ENCODE measurements at regions not wholly inside any gene's neighbourhood (a gene's known extent, or its start where the extent isn't known, plus 50 kb on each side); places are given as distances from the start of the nearest gene placed in this dataset.

- H3K4me3 ChIP-seq (ENCODE audit: low read length in 2 of 2): no peak overlapping the region
- no peaks in the 10 kb centered on the region for H3K36me3 ChIP-seq (ENCODE audit: control insufficient read depth in 2 of 2, insufficient read depth in 2 of 2, low read length in 2 of 2)
- H3K9ac ChIP-seq (ENCODE audit: low read depth in 1 of 2, low read length in 2 of 2): no peak overlapping the region
- peaks cover 3 to 12% of the 10 kb centered on the region in 2 donors for H3K4me1 ChIP-seq (ENCODE audit: control insufficient read depth in 2 of 2, insufficient read depth in 2 of 2, low read length in 2 of 2)
- H3K9me3 ChIP-seq (ENCODE audit: control insufficient read depth in 2 of 2, low read length in 2 of 2): no peaks in the 10 kb centered on the region
- no peaks in the 10 kb centered on the region for H3K27me3 ChIP-seq (ENCODE audit: control insufficient read depth in 2 of 2, insufficient read depth in 2 of 2, low read length in 2 of 2)
- H3K27ac ChIP-seq (ENCODE audit: low read depth in 2 of 2, low read length in 2 of 2): no peak overlapping the region
Observed at GRCh38 chr3:182726258-182727142, 66.8 kb upstream of the ATP11B start.

DNA sequence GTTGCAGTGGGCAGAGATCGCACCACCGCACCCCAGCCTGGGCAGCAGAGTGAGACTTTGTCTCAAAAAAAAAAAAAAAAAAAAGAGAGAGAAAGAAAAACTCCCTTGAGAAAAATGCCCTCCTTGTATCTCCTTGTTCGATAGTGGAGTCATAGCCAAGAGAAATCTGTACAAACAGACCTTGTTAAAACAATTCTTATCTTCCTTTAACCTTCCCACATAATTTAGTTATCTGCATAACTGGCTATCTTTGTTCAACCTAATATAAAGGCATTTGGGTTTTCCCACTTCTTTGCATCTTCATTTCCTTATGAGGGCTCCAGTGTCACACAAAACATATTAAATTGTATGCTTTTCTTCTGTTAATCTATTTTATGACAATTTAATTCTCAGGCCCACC is 65.1 kb upstream of the ATP11B start:
- no peak overlapping the region for H3K27ac ChIP-seq (ENCODE audit: low read depth in 2 of 2, low read length in 2 of 2)
- H3K27me3 ChIP-seq (ENCODE audit: control insufficient read depth in 2 of 2, insufficient read depth in 2 of 2, low read length in 2 of 2): no peaks in the 10 kb centered on the region
- no peak overlapping the region for H3K9ac ChIP-seq (ENCODE audit: low read depth in 1 of 2, low read length in 2 of 2)
- no peaks in the 10 kb centered on the region for H3K36me3 ChIP-seq (ENCODE audit: control insufficient read depth in 2 of 2, insufficient read depth in 2 of 2, low read length in 2 of 2)
- H3K4me1 ChIP-seq (ENCODE audit: control insufficient read depth in 2 of 2, insufficient read depth in 2 of 2, low read length in 2 of 2): peaks cover 3 to 12% of the 10 kb centered on the region in 2 donors
- no peak overlapping the region for H3K4me3 ChIP-seq (ENCODE audit: low read length in 2 of 2)
- H3K9me3 ChIP-seq (ENCODE audit: control insufficient read depth in 2 of 2, low read length in 2 of 2): no peaks in the 10 kb centered on the region

GRCh38 chr3:182729903-182730674 is 63.2 kb upstream of the ATP11B start:
- H3K27ac ChIP-seq (ENCODE audit: low read depth in 2 of 2, low read length in 2 of 2): no peak overlapping the region
- H3K4me1 ChIP-seq (ENCODE audit: control insufficient read depth in 2 of 2, insufficient read depth in 2 of 2, low read length in 2 of 2): peaks cover 3 to 12% of the 10 kb centered on the region in 2 donors
- H3K27me3 ChIP-seq (ENCODE audit: control insufficient read depth in 2 of 2, insufficient read depth in 2 of 2, low read length in 2 of 2): no peaks in the 10 kb centered on the region
- no peak overlapping the region for H3K9ac ChIP-seq (ENCODE audit: low read depth in 1 of 2, low read length in 2 of 2)
- H3K4me3 ChIP-seq (ENCODE audit: low read length in 2 of 2): peak overlapping the region; percentile 8 to 38
- H3K9me3 ChIP-seq (ENCODE audit: control insufficient read depth in 2 of 2, low read length in 2 of 2): no peaks in the 10 kb centered on the region
- no peaks in the 10 kb centered on the region for H3K36me3 ChIP-seq (ENCODE audit: control insufficient read depth in 2 of 2, insufficient read depth in 2 of 2, low read length in 2 of 2)

DNA sequence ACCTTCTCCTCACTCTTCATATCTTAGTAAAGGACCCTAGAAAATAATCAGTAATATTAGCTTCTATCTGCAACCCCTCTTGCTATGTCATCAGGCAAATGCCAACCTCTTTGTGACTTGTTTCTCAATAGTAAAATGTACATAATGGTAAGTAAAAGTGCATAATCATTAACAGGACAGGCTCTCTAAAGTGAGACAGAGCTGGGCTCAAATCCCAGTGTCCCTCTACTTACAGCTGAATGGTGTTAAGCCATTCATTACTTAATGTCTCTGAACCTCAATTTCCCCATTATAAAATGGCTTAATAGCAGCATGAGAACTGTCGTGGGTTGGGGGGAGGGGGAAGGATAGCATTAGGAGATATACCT is 62.6 kb upstream of the ATP11B start:
- Histone ChIP-seq H3K27me3 (ENCODE audit: control insufficient read depth in 2 of 2, insufficient read depth in 2 of 2, low read length in 2 of 2) (no peaks in the 10 kb centered on the region), H3K27ac (ENCODE audit: low read depth in 2 of 2, low read length in 2 of 2) (no peak overlapping the region), H3K4me1 (ENCODE audit: control insufficient read depth in 2 of 2, insufficient read depth in 2 of 2, low read length in 2 of 2) (peaks cover 3 to 12% of the 10 kb centered on the region in 2 donors), H3K9ac (ENCODE audit: low read depth in 1 of 2, low read length in 2 of 2) (no peak overlapping the region), H3K9me3 (ENCODE audit: control insufficient read depth in 2 of 2, low read length in 2 of 2) (no peaks in the 10 kb centered on the region), H3K4me3 (ENCODE audit: low read length in 2 of 2) (peak overlapping the region; percentile 8 to 38), H3K36me3 (ENCODE audit: control insufficient read depth in 2 of 2, insufficient read depth in 2 of 2, low read length in 2 of 2) (no peaks in the 10 kb centered on the region)

DNA sequence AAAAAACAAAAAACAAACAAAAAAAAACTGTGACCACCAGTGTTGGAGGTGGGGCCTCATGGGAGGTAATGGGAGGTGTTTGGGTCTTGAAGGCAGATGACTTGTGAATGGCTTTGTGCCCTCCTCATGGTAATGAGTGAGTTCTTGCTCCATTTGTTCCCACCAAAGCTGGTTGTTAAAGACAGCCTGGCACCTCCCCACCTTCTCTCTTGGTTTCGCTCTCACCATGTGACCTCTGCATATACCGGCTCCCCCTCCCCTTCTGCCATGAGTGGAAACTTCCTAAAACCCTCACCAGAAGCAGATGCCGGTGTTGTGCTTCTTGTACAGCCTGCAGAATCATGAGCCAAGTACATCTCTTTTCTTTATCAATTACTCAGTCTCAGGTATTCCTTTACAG is 61.5 kb upstream of the ATP11B start:
- H3K4me3 ChIP-seq (ENCODE audit: low read length in 2 of 2): no peak overlapping the region
- H3K9me3 ChIP-seq (ENCODE audit: control insufficient read depth in 2 of 2, low read length in 2 of 2): no peaks in the 10 kb centered on the region
- H3K27me3 ChIP-seq (ENCODE audit: control insufficient read depth in 2 of 2, insufficient read depth in 2 of 2, low read length in 2 of 2): no peaks in the 10 kb centered on the region
- H3K27ac ChIP-seq (ENCODE audit: low read depth in 2 of 2, low read length in 2 of 2): no peak overlapping the region
- peaks cover 3 to 7% of the 10 kb centered on the region in 2 donors for H3K4me1 ChIP-seq (ENCODE audit: control insufficient read depth in 2 of 2, insufficient read depth in 2 of 2, low read length in 2 of 2)
- no peaks in the 10 kb centered on the region for H3K36me3 ChIP-seq (ENCODE audit: control insufficient read depth in 2 of 2, insufficient read depth in 2 of 2, low read length in 2 of 2)
- H3K9ac ChIP-seq (ENCODE audit: low read depth in 1 of 2, low read length in 2 of 2): no peak overlapping the region

- no peak overlapping the region for H3K4me3 ChIP-seq (ENCODE audit: low read length in 2 of 2)
Observed at GRCh38 chr3:182732232-182733015, 60.9 kb upstream of the ATP11B start.

GRCh38 chr3:182735672-182736071 is 57.6 kb upstream of the ATP11B start:
- Histone ChIP-seq H3K27me3 (ENCODE audit: control insufficient read depth in 2 of 2, insufficient read depth in 2 of 2, low read length in 2 of 2) (no peaks in the 10 kb centered on the region), H3K9me3 (ENCODE audit: control insufficient read depth in 2 of 2, low read length in 2 of 2) (no peaks in the 10 kb centered on the region), H3K4me1 (ENCODE audit: control insufficient read depth in 2 of 2, insufficient read depth in 2 of 2, low read length in 2 of 2) (peaks cover 11 to 13% of the 10 kb centered on the region in 2 donors), H3K36me3 (ENCODE audit: control insufficient read depth in 2 of 2, insufficient read depth in 2 of 2, low read length in 2 of 2) (no peaks in the 10 kb centered on the region), H3K4me3 (ENCODE audit: low read length in 2 of 2) (no peak overlapping the region), H3K9ac (ENCODE audit: low read depth in 1 of 2, low read length in 2 of 2) (no peak overlapping the region), H3K27ac (ENCODE audit: low read depth in 2 of 2, low read length in 2 of 2) (no peak overlapping the region)

More at GRCh38 chr3:182732232-182733015, 60.9 kb upstream of the ATP11B start:
- no peak overlapping the region for H3K27ac ChIP-seq (ENCODE audit: low read depth in 2 of 2, low read length in 2 of 2)
- no peaks in the 10 kb centered on the region for H3K36me3 ChIP-seq (ENCODE audit: control insufficient read depth in 2 of 2, insufficient read depth in 2 of 2, low read length in 2 of 2)
- no peak overlapping the region for H3K9ac ChIP-seq (ENCODE audit: low read depth in 1 of 2, low read length in 2 of 2)
- H3K27me3 ChIP-seq (ENCODE audit: control insufficient read depth in 2 of 2, insufficient read depth in 2 of 2, low read length in 2 of 2): no peaks in the 10 kb centered on the region
- no peaks in the 10 kb centered on the region for H3K9me3 ChIP-seq (ENCODE audit: control insufficient read depth in 2 of 2, low read length in 2 of 2)
- H3K4me1 ChIP-seq (ENCODE audit: control insufficient read depth in 2 of 2, insufficient read depth in 2 of 2, low read length in 2 of 2): peaks cover 3 to 4% of the 10 kb centered on the region in 2 donors

- Histone ChIP-seq H3K36me3 (ENCODE audit: control insufficient read depth in 2 of 2, insufficient read depth in 2 of 2, low read length in 2 of 2) (no peaks in the 10 kb centered on the region), H3K27ac (ENCODE audit: low read depth in 2 of 2, low read length in 2 of 2) (no peak overlapping the region), H3K4me3 (ENCODE audit: low read length in 2 of 2) (no peak overlapping the region), H3K9me3 (ENCODE audit: control insufficient read depth in 2 of 2, low read length in 2 of 2) (no peaks in the 10 kb centered on the region), H3K27me3 (ENCODE audit: control insufficient read depth in 2 of 2, insufficient read depth in 2 of 2, low read length in 2 of 2) (no peaks in the 10 kb centered on the region), H3K4me1 (ENCODE audit: control insufficient read depth in 2 of 2, insufficient read depth in 2 of 2, low read length in 2 of 2) (peaks cover 8 to 17% of the 10 kb centered on the region in 2 donors), H3K9ac (ENCODE audit: low read depth in 1 of 2, low read length in 2 of 2) (no peak overlapping the region)
Observed at GRCh38 chr3:182737825-182738224, 55.5 kb upstream of the ATP11B start.

GRCh38 chr3:182738583-182739411 is 54.5 kb upstream of the ATP11B start:
- H3K9ac ChIP-seq (ENCODE audit: low read depth in 1 of 2, low read length in 2 of 2): peak overlapping the region in 1 of 2 donors; percentile 28
- H3K9me3 ChIP-seq (ENCODE audit: control insufficient read depth in 2 of 2, low read length in 2 of 2): no peaks in the 10 kb centered on the region
- H3K27ac ChIP-seq (ENCODE audit: low read depth in 2 of 2, low read length in 2 of 2): peak overlapping the region; percentile 78 to 87
- H3K27me3 ChIP-seq (ENCODE audit: control insufficient read depth in 2 of 2, insufficient read depth in 2 of 2, low read length in 2 of 2): no peaks in the 10 kb centered on the region
- peak overlapping the region; percentile 17 to 28 for H3K4me3 ChIP-seq (ENCODE audit: low read length in 2 of 2)
- no peaks in the 10 kb centered on the region for H3K36me3 ChIP-seq (ENCODE audit: control insufficient read depth in 2 of 2, insufficient read depth in 2 of 2, low read length in 2 of 2)
- peaks cover 8 to 17% of the 10 kb centered on the region in 2 donors for H3K4me1 ChIP-seq (ENCODE audit: control insufficient read depth in 2 of 2, insufficient read depth in 2 of 2, low read length in 2 of 2)
